GM23338 (cell line): ENCODE measurements at regions not wholly inside any gene's neighbourhood (a gene's known extent, or its start where the extent isn't known, plus 50 kb on each side); places are given as distances from the start of the nearest gene placed in this dataset.

Experiments used
- ATAC-seq: fragments of 200-7000 bp; cut with Tn5 transposase; 3 replicates; pipeline ENCODE4 v1.9.1; 2020
- DNase-seq: peaks from one replicate; pipeline ENCODE4 v3.0.0-alpha.2; 2015; ENCODE audit warnings: low spot score
- H2AFZ ChIP-seq: fragments of 200-600 bp; sonication (generic); 2 replicates; pipeline ENCODE4 v1.8.0; 2016; ENCODE audit warnings: antibody characterized with exemption, mild to moderate bottlenecking, moderate library complexity
- H3F3A ChIP-seq: fragments of 200-600 bp; sonication (generic); replicated peaks from 2 replicates; pipeline ENCODE4 v1.8.0; 2017; ENCODE audit warnings: antibody characterized with exemption, mixed run types, low read depth
- H3K27ac ChIP-seq: fragments of 200-600 bp; sonication (generic); 2 replicates; pipeline ENCODE4 v1.6.1; 2016; ENCODE audit warnings: low read depth
- H3K27me3 ChIP-seq: fragments of 200-600 bp; sonication (generic); 2 replicates; pipeline ENCODE4 v1.8.0; 2016; ENCODE audit warnings: mild to moderate bottlenecking, mixed run types, moderate library complexity; ENCODE audit not compliant: insufficient read depth
- H3K36me3 ChIP-seq: fragments of 200-600 bp; sonication (generic); 2 replicates; pipeline ENCODE4 v1.8.0; 2016; ENCODE audit warnings: mild to moderate bottlenecking; ENCODE audit not compliant: insufficient read depth
- H3K4me1 ChIP-seq: fragments of 200-600 bp; sonication (generic); 2 replicates; pipeline ENCODE4 v1.8.0; 2016; ENCODE audit warnings: mild to moderate bottlenecking, moderate library complexity; ENCODE audit not compliant: insufficient read depth
- H3K4me2 ChIP-seq: fragments of 200-600 bp; sonication (generic); 2 replicates; pipeline ENCODE4 v1.7.1; 2017; ENCODE audit warnings: mixed run types
- H3K4me3 ChIP-seq: fragments of 200-600 bp; sonication (generic); 2 replicates; pipeline ENCODE4 v1.6.1; 2016; ENCODE audit warnings: mixed run types
- H3K79me2 ChIP-seq: fragments of 200-600 bp; sonication (generic); replicated peaks from 2 replicates; pipeline ENCODE4 v1.8.0; 2017; ENCODE audit warnings: mild to moderate bottlenecking; ENCODE audit not compliant: insufficient read depth
- H3K9me2 ChIP-seq: fragments of 200-600 bp; sonication (generic); 2 replicates; pipeline ENCODE4 v1.8.0; 2017; ENCODE audit not compliant: insufficient read depth
- H4K20me1 ChIP-seq: fragments of 200-600 bp; sonication (generic); replicated peaks from 2 replicates; pipeline ENCODE4 v1.8.0; 2017; ENCODE audit warnings: mild to moderate bottlenecking; ENCODE audit not compliant: insufficient read depth
- H3K27ac Mint-ChIP-seq: 2 replicates; pipeline ENCODE4 v1.8.0; 2020; ENCODE audit warnings: inconsistent platforms, mild to moderate bottlenecking, moderate library complexity, mixed read lengths
- H3K27me3 Mint-ChIP-seq: 3 replicates; pipeline ENCODE4 v1.8.0; 2022; ENCODE audit warnings: low read depth, mild to moderate bottlenecking, moderate library complexity, mixed read lengths, inconsistent platforms; ENCODE audit not compliant: insufficient read depth, poor library complexity
- H3K36me3 Mint-ChIP-seq: 3 replicates; pipeline ENCODE4 v1.8.0; 2021; ENCODE audit warnings: low read depth, mild to moderate bottlenecking, inconsistent platforms, moderate library complexity, mixed read lengths
- H3K4me1 Mint-ChIP-seq: 3 replicates; pipeline ENCODE4 v1.8.0; 2020; ENCODE audit warnings: mild to moderate bottlenecking, inconsistent platforms, mixed read lengths
- H3K4me3 Mint-ChIP-seq: 3 replicates; pipeline ENCODE4 v1.8.0; 2021; ENCODE audit warnings: moderate library complexity, mild to moderate bottlenecking, inconsistent platforms, mixed read lengths
- H3K9me3 Mint-ChIP-seq: 3 replicates; pipeline ENCODE4 v1.8.0; 2020; ENCODE audit warnings: moderate library complexity, mild to moderate bottlenecking, inconsistent platforms, mixed read lengths
- CREB1 ChIP-seq: fragments of 250-450 bp; sonication (Bioruptor Pico); IDR thresholded peaks from 2 replicates; pipeline ENCODE4 v1.5.0; 2020; ENCODE audit warnings: low read depth, mild to moderate bottlenecking, moderate library complexity
- CTCF ChIP-seq, 2 experiments: fragments of 200-600 bp in 1 of 2; sonication (generic) in 1 of 2; conservative IDR thresholded peaks; 2 replicates each; pipeline versions ENCODE4 v1.5.1 to v1.6.1; 2016 to 2017; ENCODE audit warnings: antibody characterized with exemption in 2 of 2, low read depth in 2 of 2, mild to moderate bottlenecking in 2 of 2, moderate library complexity in 1 of 2
- ETS1 ChIP-seq: IDR thresholded peaks from 2 replicates; pipeline ENCODE4 v1.6.1; 2016; ENCODE audit warnings: antibody characterized with exemption
- EZH2 ChIP-seq: fragments of 200-600 bp; sonication (generic); IDR thresholded peaks from one replicate; pipeline ENCODE4 v1.8.0; 2017; ENCODE audit warnings: antibody characterized with exemption, mild to moderate bottlenecking, low read depth; ENCODE audit not compliant: unreplicated experiment
- EZH2phosphoT487 ChIP-seq: fragments of 200-600 bp; sonication (generic); IDR thresholded peaks from one replicate; pipeline ENCODE4 v1.8.1; 2018; ENCODE audit warnings: antibody characterized with exemption; ENCODE audit not compliant: unreplicated experiment
- JUNB ChIP-seq: IDR thresholded peaks from one replicate; pipeline ENCODE4 v1.6.1; 2016; ENCODE audit warnings: antibody characterized with exemption; ENCODE audit not compliant: unreplicated experiment
- POLR2AphosphoS5 ChIP-seq: IDR thresholded peaks from 2 replicates; pipeline ENCODE4 v1.6.1; 2016; ENCODE audit warnings: antibody characterized with exemption, low read depth
- REST ChIP-seq: IDR thresholded peaks from one replicate; pipeline ENCODE4 v1.6.1; 2018; ENCODE audit warnings: antibody characterized with exemption; ENCODE audit not compliant: unreplicated experiment
- STAT1 ChIP-seq: IDR thresholded peaks from one replicate; pipeline ENCODE4 v1.6.1; 2016; ENCODE audit warnings: antibody characterized with exemption; ENCODE audit not compliant: unreplicated experiment
- ZNF114 ChIP-seq: fragments of 250-450 bp; sonication (Bioruptor Pico); IDR thresholded peaks from 2 replicates; pipeline ENCODE4 v1.5.0; 2020; ENCODE audit warnings: mild to moderate bottlenecking, moderate library complexity
- ZNF331 ChIP-seq: fragments of 250-450 bp; sonication (Bioruptor Pico); IDR thresholded peaks from 2 replicates; pipeline ENCODE4 v1.5.0; 2020; ENCODE audit warnings: low read depth, mild to moderate bottlenecking, moderate library complexity

GRCh38 chr2:5548991-5549715 is 143.0 kb upstream of the SOX11 start:
- peaks cover 80% of the 10 kb centered on the region for H3K9me3 Mint-ChIP-seq
- TF ChIP-seq EZH2phosphoT487 (no peak), CTCF (conservative IDR thresholded peaks at IDR 0.05; ENCODE audit: low read depth in 2 of 2) (no peak), EZH2 (no peak), ZNF114 (CRISPR knock-in tag) (no peak), REST (no peak), ZNF331 (CRISPR knock-in tag) (no peak), JUNB (no peak), POLR2AphosphoS5 (no peak), STAT1 (no peak), CREB1 (CRISPR knock-in tag) (no peak), ETS1 (no peak)
- no peak overlapping the region for H3K4me3 ChIP-seq
- peaks cover 26% of the 10 kb centered on the region for H3K36me3 Mint-ChIP-seq
- ATAC-seq: no peak
- H3K27ac ChIP-seq: no peak overlapping the region
- no peak overlapping the region for H3K4me2 ChIP-seq
- H3K4me1 ChIP-seq: 0 out of 2 replicates have a peak, but pooled peaks cover 8% of the 10 kb centered on the region
- peaks cover 5% of the 10 kb centered on the region for H3K36me3 ChIP-seq
- H3K79me2 ChIP-seq: no peaks in the 10 kb centered on the region
- DNase-seq: peak; percentile 11
- H4K20me1 ChIP-seq: no peaks in the 10 kb centered on the region
- H3K27me3 Mint-ChIP-seq: no peaks in the 10 kb centered on the region
- no peak overlapping the region for H3K27ac Mint-ChIP-seq
- no peak overlapping the region for H2AFZ ChIP-seq
- H3K4me1 Mint-ChIP-seq: no peaks in the 10 kb centered on the region; the same call in 2 of the 3 replicates
- H3K9me2 ChIP-seq: no peaks in the 10 kb centered on the region; the same call in 1 of the 2 replicates
- no peaks in the 10 kb centered on the region for H3F3A ChIP-seq
- no peaks in the 10 kb centered on the region for H3K27me3 ChIP-seq
- H3K4me3 Mint-ChIP-seq: no peak overlapping the region
